ENCODE measurements at regions not wholly inside any gene's neighbourhood (a gene's known extent, or its start where the extent isn't known, plus 50 kb on each side); places are given as distances from the start of the nearest gene placed in this dataset.

GRCh38 chr15:95359966-95360365 is 970.5 kb upstream of the NR2F2 start:
- Histone ChIP-seq H4K20me1 (ENCODE audit: insufficient read depth, low read length) (no peaks in the 10 kb centered on the region), H2AFZ (ENCODE audit: low read depth, low read length) (no peak overlapping the region), H3K9me3 (ENCODE audit: insufficient read depth, low read length, severe bottlenecking) (no peaks in the 10 kb centered on the region), H3K4me3 (ENCODE audit: low read depth in 1 of 2, low read length in 2 of 2) (no peak overlapping the region), H3K9ac (ENCODE audit: low read depth, low read length) (no peak overlapping the region), H3K36me3 (ENCODE audit: insufficient read depth, low read length) (no peaks in the 10 kb centered on the region), H3K27ac (ENCODE audit: low read length) (no peak overlapping the region), H3K4me1 (ENCODE audit: insufficient read depth, low read length) (no peaks in the 10 kb centered on the region), H3K79me2 (ENCODE audit: insufficient read depth, low read length) (no peaks in the 10 kb centered on the region), H3K4me2 (ENCODE audit: insufficient read depth, low read length) (no peak overlapping the region), H3K27me3 (ENCODE audit: insufficient read depth, low read length, poor library complexity) (no peaks in the 10 kb centered on the region)
- DNase-seq (no peak), ATAC-seq (ENCODE audit: insufficient read depth, low read depth) (no peak)
- TF ChIP-seq EZH2 (IDR thresholded peaks at IDR 0.05; ENCODE audit: borderline replicate concordance, low read depth, low read length, severe bottlenecking) (no peak), CTCF (IDR thresholded peaks at IDR 0.05; ENCODE audit: borderline replicate concordance, extremely low read depth, low read length, poor library complexity, severe bottlenecking) (no peak)

GRCh38 chr15:95362306-95362705 is 968.2 kb upstream of the NR2F2 start:
- H2AFZ ChIP-seq (ENCODE audit: low read depth, low read length): no peak overlapping the region
- no peak for TF ChIP-seq EZH2 (IDR thresholded peaks at IDR 0.05; ENCODE audit: borderline replicate concordance, low read depth, low read length, severe bottlenecking)
- H3K27me3 ChIP-seq (ENCODE audit: insufficient read depth, low read length, poor library complexity): no peaks in the 10 kb centered on the region
- H3K4me2 ChIP-seq (ENCODE audit: insufficient read depth, low read length): no peak overlapping the region
- DNase-seq (no peak), ATAC-seq (ENCODE audit: insufficient read depth, low read depth) (no peak)
- no peak overlapping the region for H3K27ac ChIP-seq (ENCODE audit: low read length)
- no peaks in the 10 kb centered on the region for H3K9me3 ChIP-seq (ENCODE audit: insufficient read depth, low read length, severe bottlenecking)
- no peaks in the 10 kb centered on the region for H3K79me2 ChIP-seq (ENCODE audit: insufficient read depth, low read length)
- no peaks in the 10 kb centered on the region for H3K36me3 ChIP-seq (ENCODE audit: insufficient read depth, low read length)
- H4K20me1 ChIP-seq (ENCODE audit: insufficient read depth, low read length): no peaks in the 10 kb centered on the region
- H3K4me1 ChIP-seq (ENCODE audit: insufficient read depth, low read length): no peaks in the 10 kb centered on the region
- H3K4me3 ChIP-seq (ENCODE audit: low read depth in 1 of 2, low read length in 2 of 2): no peak overlapping the region
- H3K9ac ChIP-seq (ENCODE audit: low read depth, low read length): no peak overlapping the region

- H2AFZ ChIP-seq (ENCODE audit: low read depth, low read length): no peak overlapping the region
- H3K27me3 ChIP-seq (ENCODE audit: insufficient read depth, low read length, poor library complexity): no peaks in the 10 kb centered on the region
- no peaks in the 10 kb centered on the region for H3K79me2 ChIP-seq (ENCODE audit: insufficient read depth, low read length)
- no peaks in the 10 kb centered on the region for H3K9me3 ChIP-seq (ENCODE audit: insufficient read depth, low read length, severe bottlenecking)
- no peaks in the 10 kb centered on the region for H3K36me3 ChIP-seq (ENCODE audit: insufficient read depth, low read length)
- no peak for TF ChIP-seq EZH2 (IDR thresholded peaks at IDR 0.05; ENCODE audit: borderline replicate concordance, low read depth, low read length, severe bottlenecking)
- TF ChIP-seq CTCF (IDR thresholded peaks at IDR 0.05; ENCODE audit: borderline replicate concordance, extremely low read depth, low read length, poor library complexity, severe bottlenecking): no peak
- H3K9ac ChIP-seq (ENCODE audit: low read depth, low read length): no peak overlapping the region
- no peak overlapping the region for H3K4me2 ChIP-seq (ENCODE audit: insufficient read depth, low read length)
- ATAC-seq (ENCODE audit: insufficient read depth, low read depth) (no peak), DNase-seq (no peak)
- no peak overlapping the region for H3K4me3 ChIP-seq (ENCODE audit: low read depth in 1 of 2, low read length in 2 of 2)
- no peaks in the 10 kb centered on the region for H3K4me1 ChIP-seq (ENCODE audit: insufficient read depth, low read length)
- no peak overlapping the region for H3K27ac ChIP-seq (ENCODE audit: low read length)
- no peaks in the 10 kb centered on the region for H4K20me1 ChIP-seq (ENCODE audit: insufficient read depth, low read length)
These were observed 966.9 kb upstream of the NR2F2 start for GRCh38 chr15:95363646-95364045.

- Histone ChIP-seq H3K4me1 (ENCODE audit: insufficient read depth, low read length) (no peaks in the 10 kb centered on the region), H3K4me3 (ENCODE audit: low read depth in 1 of 2, low read length in 2 of 2) (no peak overlapping the region), H3K4me2 (ENCODE audit: insufficient read depth, low read length) (no peak overlapping the region), H3K79me2 (ENCODE audit: insufficient read depth, low read length) (no peaks in the 10 kb centered on the region), H3K9ac (ENCODE audit: low read depth, low read length) (no peak overlapping the region), H3K36me3 (ENCODE audit: insufficient read depth, low read length) (no peaks in the 10 kb centered on the region), H4K20me1 (ENCODE audit: insufficient read depth, low read length) (no peaks in the 10 kb centered on the region), H2AFZ (ENCODE audit: low read depth, low read length) (no peak overlapping the region), H3K27me3 (ENCODE audit: insufficient read depth, low read length, poor library complexity) (no peaks in the 10 kb centered on the region), H3K27ac (ENCODE audit: low read length) (no peak overlapping the region), H3K9me3 (ENCODE audit: insufficient read depth, low read length, severe bottlenecking) (no peaks in the 10 kb centered on the region)
- DNase-seq: no peak
- TF ChIP-seq EZH2 (IDR thresholded peaks at IDR 0.05; ENCODE audit: borderline replicate concordance, low read depth, low read length, severe bottlenecking): no peak
- no peak for TF ChIP-seq CTCF (IDR thresholded peaks at IDR 0.05; ENCODE audit: borderline replicate concordance, extremely low read depth, low read length, poor library complexity, severe bottlenecking)
- ATAC-seq (ENCODE audit: insufficient read depth, low read depth): no peak
These were observed 964.9 kb upstream of the NR2F2 start for GRCh38 chr15:95365511-95366107.
